GM12878 (cell line): ENCODE measurements at regions not wholly inside any gene's neighbourhood (a gene's known extent, or its start where the extent isn't known, plus 50 kb on each side); places are given as distances from the start of the nearest gene placed in this dataset.

Experiments used
- ATAC-seq: fragments of 200-7000 bp; cut with Tn5 transposase; 3 replicates; pipeline ENCODE4 v1.9.1; 2020; ENCODE audit warnings: mild to moderate bottlenecking, moderate library complexity
- BruUV-seq: library from RNA; stranded (reverse); fragments of 400-500 nt; replicated peaks from 2 replicates; lab custom pipeline; 2021; lab: Mats Ljungman, UMichigan
- CTCF ChIA-PET: fragments of 300-600 bp; sonication (Branson Sonifier 250); formaldehyde crosslinking; extraction: SDS; loops from one replicate; lab custom pipeline; 2021; ENCODE audit warnings: inconsistent platforms; lab: Yijun Ruan, JAX
- POLR2A ChIA-PET: fragments of 350-600 bp; formaldehyde crosslinking; extraction: SDS; loops from one replicate; lab custom pipeline; 2021; ENCODE audit warnings: inconsistent platforms; lab: Charles Lee
- RAD21 ChIA-PET: fragments of 300-600 bp; sonication (Branson Sonifier 250); formaldehyde crosslinking; loops from one replicate; lab custom pipeline; 2023; ENCODE audit warnings: antibody characterized with exemption; ENCODE audit not compliant: unreplicated experiment; lab: Charles Lee
- SMC1A ChIA-PET: fragments of 300-600 bp; sonication (Branson Sonifier 250); formaldehyde crosslinking; loops from one replicate; lab custom pipeline; 2023; ENCODE audit not compliant: unreplicated experiment, uncharacterized antibody; lab: Charles Lee
- DNase-seq: peaks from one replicate; pipeline ENCODE4 v3.0.0-alpha.2; 2011; ENCODE audit warnings: low read depth, low spot score
- FAIRE-seq: peaks from 3 replicates; lab custom pipeline; 2011; peaks lifted over from hg19 to GRCh38; lab: Jason Lieb, UNC
- H2AFZ ChIP-seq: 2 replicates; pipeline ENCODE4 v1.6.0; 2011; ENCODE audit warnings: low read depth, low read length, control low read depth; ENCODE audit not compliant: control insufficient read depth
- H3K27ac ChIP-seq: 2 replicates; pipeline ENCODE4 v1.5.1; 2011; ENCODE audit warnings: control low read depth; ENCODE audit not compliant: control insufficient read depth, insufficient read depth
- H3K27me3 ChIP-seq, 2 experiments: replicated peaks in 1 of 2; 2 replicates each; pipeline versions ENCODE4 v1.6.0 to v1.6.1; 2011; ENCODE audit warnings: low read length in 1 of 2; ENCODE audit not compliant: control insufficient read depth in 2 of 2, insufficient read depth in 2 of 2
- H3K36me3 ChIP-seq, 2 experiments: 2 replicates each; pipeline ENCODE4 v1.5.1; 2011; ENCODE audit warnings: low read length in 1 of 2; ENCODE audit not compliant: control insufficient read depth in 2 of 2, insufficient read depth in 2 of 2
- H3K4me1 ChIP-seq: 2 replicates; pipeline ENCODE4 v1.6.1; 2011; ENCODE audit warnings: mild to moderate bottlenecking, low read length, moderate library complexity, mixed read lengths; ENCODE audit not compliant: control insufficient read depth, insufficient read depth
- H3K4me2 ChIP-seq: 2 replicates; pipeline ENCODE4 v1.6.0; 2011; ENCODE audit warnings: control low read depth; ENCODE audit not compliant: control insufficient read depth, insufficient read depth
- H3K4me3 ChIP-seq: fragments of 200-600 bp; sonication (generic); 2 replicates; pipeline ENCODE4 v1.5.1; 2016
- H3K79me2 ChIP-seq: 2 replicates; pipeline ENCODE4 v1.6.0; 2011; ENCODE audit warnings: low read length; ENCODE audit not compliant: control insufficient read depth, insufficient read depth
- H3K9ac ChIP-seq: 2 replicates; pipeline ENCODE4 v1.8.0; 2011; ENCODE audit warnings: low read length, control low read depth, mixed read lengths; ENCODE audit not compliant: control insufficient read depth, insufficient read depth
- H3K9me3 ChIP-seq: replicated peaks from 3 replicates; pipeline ENCODE4 v1.5.1; 2011; ENCODE audit warnings: mild to moderate bottlenecking, low read length; ENCODE audit not compliant: control insufficient read depth, insufficient read depth
- H4K20me1 ChIP-seq: 2 replicates; pipeline ENCODE4 v1.6.0; 2011; ENCODE audit not compliant: control insufficient read depth, insufficient read depth
- IKZF1 ChIP-seq: fragments of 450-650 bp; conservative IDR thresholded peaks from 2 replicates; pipeline ENCODE4 v1.6.1; 2017; ENCODE audit warnings: antibody characterized with exemption, mild to moderate bottlenecking
- MEF2B ChIP-seq: fragments of 450-650 bp; IDR thresholded peaks from 2 replicates; pipeline ENCODE4 v1.6.1; 2018; ENCODE audit warnings: mild to moderate bottlenecking, moderate library complexity; ENCODE audit not compliant: partially characterized antibody, poor library complexity, severe bottlenecking
- NR2C1 ChIP-seq: fragments of 450-650 bp; IDR thresholded peaks from 2 replicates; pipeline ENCODE4 v1.6.1; 2017; ENCODE audit warnings: antibody characterized with exemption, mild to moderate bottlenecking, moderate library complexity
- NRF1 ChIP-seq: conservative IDR thresholded peaks from 2 replicates; pipeline ENCODE4 v1.6.1; 2011; ENCODE audit warnings: mild to moderate bottlenecking, low read depth, low read length, improper control_type of control experiment
- WGBS: methylation state at CpG from one replicate; pipeline ENCODE4 v1.1.6; 2016; ENCODE audit warnings: low lambda C conversion rate; ENCODE audit not compliant: insufficient replicate concordance, insufficient coverage; ENCODE audit errors: missing lambda C conversion rate; 5-methylcytosine and 5-hydroxymethylcytosine counted together
- in situ Hi-C: fragments of 300-500 bp; cut with MboI; formaldehyde crosslinking; loops from 9 replicates; pipeline ENCODE4 v1.14.3; 2018; ENCODE audit warnings: mixed read lengths
- intact Hi-C: fragments of 100-400 bp; cut with micrococcal nuclease; formaldehyde crosslinking; loops from one replicate; pipeline ENCODE4 v1.14.2; 2022; ENCODE audit not compliant: unreplicated experiment
- TF ChIP-seq, protein P1 (sequence below): IDR thresholded peaks from 2 replicates; pipeline ENCODE4 v1.6.1; 2011; ENCODE audit warnings: low read depth, low read length, improper control_type of control experiment, borderline replicate concordance
- TF ChIP-seq, protein P2 (sequence below), 3 experiments: IDR thresholded peaks in 2 of 3; conservative IDR thresholded peaks in 1 of 3; 2 replicates each; pipeline ENCODE4 v1.5.1; 2011; ENCODE audit warnings: low read depth in 3 of 3, low read length in 3 of 3, mild to moderate bottlenecking in 3 of 3, control low read depth in 2 of 3, moderate library complexity in 2 of 3, inconsistent platforms in 1 of 3, mixed read lengths in 1 of 3; ENCODE audit not compliant: control insufficient read depth in 2 of 3, insufficient read depth in 1 of 3; ENCODE audit errors: extremely low read depth in 1 of 3

DNA sequence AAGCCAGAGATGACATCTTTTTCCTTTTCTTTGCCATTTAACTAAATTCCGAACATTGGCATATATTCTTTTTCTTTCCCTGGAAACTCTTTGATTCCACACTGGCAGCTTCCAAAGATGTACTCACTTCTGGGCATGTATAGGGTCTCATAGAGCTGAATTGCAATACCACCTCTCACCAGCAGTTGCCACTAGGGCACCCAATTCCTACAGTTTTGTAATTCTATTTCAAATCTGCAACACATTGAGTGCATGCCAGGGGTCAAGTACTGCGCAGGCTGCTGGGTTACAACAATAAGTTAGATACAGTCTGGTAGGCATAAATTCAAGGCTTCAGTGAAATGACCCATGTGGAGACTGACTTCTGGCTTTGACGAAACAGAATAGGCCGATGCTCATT is 208.8 kb upstream of the NLRP1 start:
- no peak for FAIRE-seq
- RAD21 ChIA-PET = no interaction called here
- CTCF ChIA-PET = no interaction called here

More for the DNA sequence above, 208.8 kb upstream of the NLRP1 start:
- Histone ChIP-seq H3K4me3 (no peak overlapping the region), H3K4me1 (no peaks in the 10 kb centered on the region), H4K20me1 (no peaks in the 10 kb centered on the region), H3K27me3 (no peaks in the 10 kb centered on the region), H3K27ac (no peak overlapping the region), H3K4me2 (no peak overlapping the region), H2AFZ (no peak overlapping the region), H3K9me3 (peaks cover 4% of the 10 kb centered on the region; the same call in 2 of the 3 replicates), H3K9ac (no peak overlapping the region), H3K36me3 (no peaks in the 10 kb centered on the region), H3K79me2 (no peaks in the 10 kb centered on the region)
- intact Hi-C loops (no loop called here), in situ Hi-C loops (loop anchor here (10.0 kb wide), 1 partner anchor 62 kb away; no protein-coding TSS in a partner anchor)
- ATAC-seq = no peak
- ChIA-PET POLR2A (no interaction called here), SMC1A (no interaction called here)
- DNase-seq = no peak
- WGBS = 40% methylated on average over 4 of the region's 4 CpGs
- BruUV-seq = no TSS peak
- TF ChIP-seq MEF2B (no peak), NR2C1 (no peak), IKZF1 (no peak), NRF1 (no peak)
- TF ChIP-seq, protein P1, sequence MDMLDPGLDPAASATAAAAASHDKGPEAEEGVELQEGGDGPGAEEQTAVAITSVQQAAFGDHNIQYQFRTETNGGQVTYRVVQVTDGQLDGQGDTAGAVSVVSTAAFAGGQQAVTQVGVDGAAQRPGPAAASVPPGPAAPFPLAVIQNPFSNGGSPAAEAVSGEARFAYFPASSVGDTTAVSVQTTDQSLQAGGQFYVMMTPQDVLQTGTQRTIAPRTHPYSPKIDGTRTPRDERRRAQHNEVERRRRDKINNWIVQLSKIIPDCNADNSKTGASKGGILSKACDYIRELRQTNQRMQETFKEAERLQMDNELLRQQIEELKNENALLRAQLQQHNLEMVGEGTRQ = no peak
- TF ChIP-seq, protein P2, sequence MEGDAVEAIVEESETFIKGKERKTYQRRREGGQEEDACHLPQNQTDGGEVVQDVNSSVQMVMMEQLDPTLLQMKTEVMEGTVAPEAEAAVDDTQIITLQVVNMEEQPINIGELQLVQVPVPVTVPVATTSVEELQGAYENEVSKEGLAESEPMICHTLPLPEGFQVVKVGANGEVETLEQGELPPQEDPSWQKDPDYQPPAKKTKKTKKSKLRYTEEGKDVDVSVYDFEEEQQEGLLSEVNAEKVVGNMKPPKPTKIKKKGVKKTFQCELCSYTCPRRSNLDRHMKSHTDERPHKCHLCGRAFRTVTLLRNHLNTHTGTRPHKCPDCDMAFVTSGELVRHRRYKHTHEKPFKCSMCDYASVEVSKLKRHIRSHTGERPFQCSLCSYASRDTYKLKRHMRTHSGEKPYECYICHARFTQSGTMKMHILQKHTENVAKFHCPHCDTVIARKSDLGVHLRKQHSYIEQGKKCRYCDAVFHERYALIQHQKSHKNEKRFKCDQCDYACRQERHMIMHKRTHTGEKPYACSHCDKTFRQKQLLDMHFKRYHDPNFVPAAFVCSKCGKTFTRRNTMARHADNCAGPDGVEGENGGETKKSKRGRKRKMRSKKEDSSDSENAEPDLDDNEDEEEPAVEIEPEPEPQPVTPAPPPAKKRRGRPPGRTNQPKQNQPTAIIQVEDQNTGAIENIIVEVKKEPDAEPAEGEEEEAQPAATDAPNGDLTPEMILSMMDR (IDR thresholded peaks at IDR 0.05 in 2 of 3, conservative IDR thresholded peaks at IDR 0.05 in 1 of 3; ENCODE audit: control insufficient read depth in 2 of 3, extremely low read depth in 1 of 3, insufficient read depth in 1 of 3, low read depth in 3 of 3, low read length in 3 of 3) = peak in 2 of 3 experiments; percentile 4 to 27; a peak in 2 of 6 replicates
